ENCODE measurements at regions not wholly inside any gene's neighbourhood (a gene's known extent, or its start where the extent isn't known, plus 50 kb on each side); places are given as distances from the start of the nearest gene placed in this dataset.

GRCh38 chr6:1251198-1252155, 60.4 kb upstream of the FOXQ1 start:
- Histone ChIP-seq H3K36me3 (no peaks in the 10 kb centered on the region), H3K4me3 (no peak overlapping the region), H3K9me3 (no peaks in the 10 kb centered on the region), H3K27ac (no peak overlapping the region), H3K27me3 (no peaks in the 10 kb centered on the region), H3K4me1 (no peaks in the 10 kb centered on the region)
- 73 to 76% methylated on average over 13 of the region's 13 CpGs for WGBS, 2 donors
- DNase-seq (ENCODE audit: low spot score in 2 of 2) = no peak
- TF ChIP-seq, protein P1, sequence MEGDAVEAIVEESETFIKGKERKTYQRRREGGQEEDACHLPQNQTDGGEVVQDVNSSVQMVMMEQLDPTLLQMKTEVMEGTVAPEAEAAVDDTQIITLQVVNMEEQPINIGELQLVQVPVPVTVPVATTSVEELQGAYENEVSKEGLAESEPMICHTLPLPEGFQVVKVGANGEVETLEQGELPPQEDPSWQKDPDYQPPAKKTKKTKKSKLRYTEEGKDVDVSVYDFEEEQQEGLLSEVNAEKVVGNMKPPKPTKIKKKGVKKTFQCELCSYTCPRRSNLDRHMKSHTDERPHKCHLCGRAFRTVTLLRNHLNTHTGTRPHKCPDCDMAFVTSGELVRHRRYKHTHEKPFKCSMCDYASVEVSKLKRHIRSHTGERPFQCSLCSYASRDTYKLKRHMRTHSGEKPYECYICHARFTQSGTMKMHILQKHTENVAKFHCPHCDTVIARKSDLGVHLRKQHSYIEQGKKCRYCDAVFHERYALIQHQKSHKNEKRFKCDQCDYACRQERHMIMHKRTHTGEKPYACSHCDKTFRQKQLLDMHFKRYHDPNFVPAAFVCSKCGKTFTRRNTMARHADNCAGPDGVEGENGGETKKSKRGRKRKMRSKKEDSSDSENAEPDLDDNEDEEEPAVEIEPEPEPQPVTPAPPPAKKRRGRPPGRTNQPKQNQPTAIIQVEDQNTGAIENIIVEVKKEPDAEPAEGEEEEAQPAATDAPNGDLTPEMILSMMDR (IDR thresholded peaks at IDR 0.05) = no peak
- TF ChIP-seq EP300 (IDR thresholded peaks at IDR 0.05) (no peak), POLR2A (IDR thresholded peaks at IDR 0.05) (no peak)

GRCh38 chr6:1250489-1251197, 61.3 kb upstream of the FOXQ1 start:
- no peak for DNase-seq (ENCODE audit: low spot score in 2 of 2)
- Histone ChIP-seq H3K4me1 (no peaks in the 10 kb centered on the region), H3K27ac (no peak overlapping the region), H3K9me3 (no peaks in the 10 kb centered on the region), H3K27me3 (no peaks in the 10 kb centered on the region), H3K4me3 (no peak overlapping the region), H3K36me3 (no peaks in the 10 kb centered on the region)
- TF ChIP-seq, protein P1 (IDR thresholded peaks at IDR 0.05) = no peak
- no peak for TF ChIP-seq EP300 (IDR thresholded peaks at IDR 0.05)
- no peak for TF ChIP-seq POLR2A (IDR thresholded peaks at IDR 0.05)
- 64 to 68% methylated on average over 12 of the region's 12 CpGs for WGBS, 2 donors

GRCh38 chr6:1247894-1248293, 64.0 kb upstream of the FOXQ1 start:
- H3K4me1 ChIP-seq = peaks cover 0 to under 1% (median 0%) of the 10 kb centered on the region in 4 donors
- no peak for TF ChIP-seq EP300 (IDR thresholded peaks at IDR 0.05)
- TF ChIP-seq, protein P1 (IDR thresholded peaks at IDR 0.05) = no peak
- no peak for TF ChIP-seq POLR2A (IDR thresholded peaks at IDR 0.05)
- H3K4me3 ChIP-seq = no peak overlapping the region
- no peaks in the 10 kb centered on the region for H3K9me3 ChIP-seq
- DNase-seq (ENCODE audit: low spot score in 2 of 2) = no peak
- no peaks in the 10 kb centered on the region for H3K27me3 ChIP-seq
- WGBS, 2 donors = 88 to 90% methylated on average over 3 of the region's 3 CpGs
- H3K36me3 ChIP-seq = no peaks in the 10 kb centered on the region
- no peak overlapping the region for H3K27ac ChIP-seq

DNA sequence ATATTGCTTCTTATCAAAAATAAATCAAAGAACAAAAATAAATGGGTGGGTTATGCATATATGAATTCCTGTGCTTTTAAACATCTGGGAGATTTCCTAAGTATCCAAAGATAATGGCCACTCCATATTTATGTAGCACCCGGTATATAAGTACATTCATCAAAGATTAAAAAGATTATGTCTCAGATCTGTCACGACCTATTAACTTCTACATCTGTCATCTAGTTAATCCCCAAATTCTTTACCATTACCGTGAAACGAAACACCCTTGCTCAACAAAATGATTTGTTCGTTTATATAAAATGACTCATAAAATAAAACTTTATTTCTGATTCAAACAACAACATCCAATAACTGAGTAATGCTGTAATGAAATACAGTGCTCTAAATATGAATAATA, 64.8 kb upstream of the FOXQ1 start:
- no peaks in the 10 kb centered on the region for H3K9me3 ChIP-seq
- H3K4me1 ChIP-seq = peaks cover 0 to 6% (median 0%) of the 10 kb centered on the region in 4 donors
- 81 to 83% methylated on average over 5 of the region's 5 CpGs for WGBS, 2 donors
- TF ChIP-seq, protein P1 (IDR thresholded peaks at IDR 0.05) = no peak
- TF ChIP-seq POLR2A (IDR thresholded peaks at IDR 0.05) = no peak
- no peak for TF ChIP-seq EP300 (IDR thresholded peaks at IDR 0.05)
- H3K27ac ChIP-seq = no peak overlapping the region
- no peaks in the 10 kb centered on the region for H3K27me3 ChIP-seq
- DNase-seq (ENCODE audit: low spot score in 2 of 2) = no peak
- H3K4me3 ChIP-seq = no peak overlapping the region
- H3K36me3 ChIP-seq = no peaks in the 10 kb centered on the region

GRCh38 chr6:1244941-1245340, 67.0 kb upstream of the FOXQ1 start:
- Histone ChIP-seq H3K9me3 (no peaks in the 10 kb centered on the region), H3K4me1 (peaks cover 0 to 6% (median 0%) of the 10 kb centered on the region in 4 donors), H3K36me3 (no peaks in the 10 kb centered on the region), H3K27ac (no peak overlapping the region), H3K4me3 (no peak overlapping the region), H3K27me3 (no peaks in the 10 kb centered on the region)
- 71 to 78% methylated on average over 16 of the region's 16 CpGs for WGBS, 2 donors
- TF ChIP-seq POLR2A (IDR thresholded peaks at IDR 0.05) = no peak
- TF ChIP-seq EP300 (IDR thresholded peaks at IDR 0.05) = no peak
- TF ChIP-seq, protein P1 (IDR thresholded peaks at IDR 0.05) = no peak
- no peak for DNase-seq (ENCODE audit: low spot score in 2 of 2)

Data from tibial nerve (tissue), 4 donors.